Neural cell (in vitro differentiated cells): ENCODE measurements at regions not wholly inside any gene's neighbourhood (a gene's known extent, or its start where the extent isn't known, plus 50 kb on each side); places are given as distances from the start of the nearest gene placed in this dataset.

Source experiments
- H2AFZ ChIP-seq: fragments of 200-600, 300-800 bp; sonication (generic), shearing (Covaris generic); 2 replicates; pipeline ENCODE4 v1.6.0; 2014; ENCODE audit warnings: low read depth, mild to moderate bottlenecking, antibody characterized with exemption, low read length, moderate library complexity
- H3F3A ChIP-seq: fragments of 200-600 bp; shearing (Covaris generic); 2 replicates; pipeline ENCODE4 v1.6.1; 2016; ENCODE audit warnings: mild to moderate bottlenecking, moderate library complexity, mixed read lengths, antibody characterized with exemption, low read length; ENCODE audit not compliant: insufficient read depth, poor library complexity, severe bottlenecking
- H3K27ac ChIP-seq: fragments of 200-600, 300-800 bp; sonication (generic), shearing (Covaris generic); 2 replicates; pipeline ENCODE4 v1.5.1; 2014; ENCODE audit warnings: mild to moderate bottlenecking, low read length, moderate library complexity
- H3K27me3 ChIP-seq: fragments of 300-800, 200-600 bp; sonication (generic), shearing (Covaris generic); 2 replicates; pipeline ENCODE4 v1.6.0; 2014; ENCODE audit warnings: mild to moderate bottlenecking, low read depth, low read length, moderate library complexity; ENCODE audit not compliant: insufficient read depth
- H3K36me3 ChIP-seq: fragments of 300-800, 200-600 bp; sonication (generic), shearing (Covaris generic); 2 replicates; pipeline ENCODE4 v1.5.1; 2014; ENCODE audit warnings: mild to moderate bottlenecking, antibody characterized with exemption, low read length, moderate library complexity; ENCODE audit not compliant: insufficient read depth
- H3K4me2 ChIP-seq: fragments of 300-800, 200-600 bp; sonication (generic), shearing (Covaris generic); 2 replicates; pipeline ENCODE4 v1.6.0; 2014; ENCODE audit warnings: mild to moderate bottlenecking, low read length
- H3K4me3 ChIP-seq: fragments of 300-800, 200-600 bp; sonication (generic), shearing (Covaris generic); 2 replicates; pipeline ENCODE4 v1.5.1; 2014; ENCODE audit warnings: mild to moderate bottlenecking, low read length, moderate library complexity
- H3K79me2 ChIP-seq: fragments of 200-600 bp; shearing (Covaris generic); replicated peaks from 2 replicates; pipeline ENCODE4 v1.6.0; 2014; ENCODE audit warnings: mild to moderate bottlenecking, low read length, moderate library complexity; ENCODE audit not compliant: insufficient read depth
- H3K9ac ChIP-seq: fragments of 300-800, 200-600 bp; sonication (generic), shearing (Covaris generic); 2 replicates; pipeline ENCODE4 v1.6.1; 2016; ENCODE audit warnings: mild to moderate bottlenecking, low read length, mixed read lengths
- H3K9me2 ChIP-seq: fragments of 200-600 bp; shearing (Covaris generic); 2 replicates; pipeline ENCODE4 v1.6.1; 2016; ENCODE audit warnings: mild to moderate bottlenecking, low read length, mixed read lengths; ENCODE audit not compliant: insufficient read depth
- H3K9me3 ChIP-seq: fragments of 200-600, 300-800 bp; sonication (generic), shearing (Covaris generic); 2 replicates; pipeline ENCODE4 v1.6.1; 2016; ENCODE audit warnings: mild to moderate bottlenecking, mixed run types, low read length, moderate library complexity, mixed read lengths
- H4K20me1 ChIP-seq: fragments of 200-600 bp; shearing (Covaris generic); 2 replicates; pipeline ENCODE4 v1.6.1; 2016; ENCODE audit warnings: mild to moderate bottlenecking, mixed run types; ENCODE audit not compliant: insufficient read depth
- EP300 ChIP-seq: fragments of 450-650 bp; conservative IDR thresholded peaks from 2 replicates; pipeline ENCODE4 v1.6.1; 2014; ENCODE audit warnings: antibody characterized with exemption, mild to moderate bottlenecking, moderate library complexity; ENCODE audit not compliant: poor library complexity, severe bottlenecking
- EZH2 ChIP-seq: fragments of 200-600, 300-800 bp; shearing (Covaris generic), sonication (generic); IDR thresholded peaks from 2 replicates; pipeline ENCODE4 v1.6.1; 2014; ENCODE audit warnings: antibody characterized with exemption, low read length, borderline replicate concordance, mild to moderate bottlenecking; ENCODE audit not compliant: insufficient read depth, poor library complexity, severe bottlenecking
- MXI1 ChIP-seq: fragments of 450-650 bp; conservative IDR thresholded peaks from 2 replicates; pipeline ENCODE4 v1.6.1; 2014; ENCODE audit warnings: antibody characterized with exemption, mild to moderate bottlenecking; ENCODE audit not compliant: poor library complexity, severe bottlenecking
- POLR2AphosphoS5 ChIP-seq: IDR thresholded peaks from 2 replicates; pipeline ENCODE4 v1.6.1; 2012
- RAD21 ChIP-seq: fragments of 450-650 bp; conservative IDR thresholded peaks from 2 replicates; pipeline ENCODE4 v1.6.1; 2014; ENCODE audit warnings: antibody characterized with exemption, mild to moderate bottlenecking, moderate library complexity
- REST ChIP-seq: IDR thresholded peaks from 2 replicates; pipeline ENCODE4 v1.6.1; 2012; ENCODE audit warnings: borderline replicate concordance
- SMC3 ChIP-seq: fragments of 450-650 bp; conservative IDR thresholded peaks from 2 replicates; pipeline ENCODE4 v1.6.1; 2014; ENCODE audit warnings: antibody characterized with exemption, mild to moderate bottlenecking, moderate library complexity; ENCODE audit not compliant: poor library complexity
- TAF1 ChIP-seq: IDR thresholded peaks from 2 replicates; pipeline ENCODE4 v1.6.1; 2012; ENCODE audit warnings: low read depth
- TF ChIP-seq, protein P1 (sequence below): fragments of 450-650 bp; IDR thresholded peaks from 2 replicates; pipeline ENCODE4 v1.5.1; 2014; ENCODE audit warnings: antibody characterized with exemption, mild to moderate bottlenecking, moderate library complexity; ENCODE audit not compliant: poor library complexity, severe bottlenecking

DNA sequence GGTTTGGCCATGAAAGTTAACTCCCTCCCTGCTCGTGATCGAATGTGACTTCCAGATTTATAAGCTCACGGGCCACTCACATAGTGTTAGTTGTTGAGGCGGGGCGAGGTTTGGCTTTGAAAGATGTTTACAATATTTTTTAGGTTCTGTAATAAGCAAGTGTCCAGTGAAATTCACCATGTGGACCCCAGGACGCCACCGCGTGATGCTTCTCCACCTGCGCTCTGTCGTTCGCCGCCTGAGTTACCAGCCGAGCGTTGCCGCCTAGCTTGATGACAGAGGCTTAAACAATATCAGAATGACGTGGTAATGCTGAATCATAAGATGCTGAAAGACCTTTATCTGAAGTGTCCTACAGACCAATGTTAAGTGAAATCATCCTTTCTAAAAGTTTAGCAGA is 241.0 kb downstream of the MYLK4 start:
- Histone ChIP-seq H4K20me1 (no peaks in the 10 kb centered on the region), H3K9me2 (no peaks in the 10 kb centered on the region), H3K9me3 (no peaks in the 10 kb centered on the region), H3K27me3 (no peaks in the 10 kb centered on the region), H3K4me2 (no peak overlapping the region), H3F3A (no peaks in the 10 kb centered on the region), H3K9ac (no peak overlapping the region), H3K79me2 (no peaks in the 10 kb centered on the region), H2AFZ (no peak overlapping the region), H3K36me3 (no peaks in the 10 kb centered on the region), H3K27ac (no peak overlapping the region), H3K4me3 (no peak overlapping the region)
- TF ChIP-seq EP300 (no peak), SMC3 (no peak), POLR2AphosphoS5 (no peak), RAD21 (no peak), MXI1 (no peak), REST (no peak), TAF1 (no peak), EZH2 (no peak)
- TF ChIP-seq, protein P1, sequence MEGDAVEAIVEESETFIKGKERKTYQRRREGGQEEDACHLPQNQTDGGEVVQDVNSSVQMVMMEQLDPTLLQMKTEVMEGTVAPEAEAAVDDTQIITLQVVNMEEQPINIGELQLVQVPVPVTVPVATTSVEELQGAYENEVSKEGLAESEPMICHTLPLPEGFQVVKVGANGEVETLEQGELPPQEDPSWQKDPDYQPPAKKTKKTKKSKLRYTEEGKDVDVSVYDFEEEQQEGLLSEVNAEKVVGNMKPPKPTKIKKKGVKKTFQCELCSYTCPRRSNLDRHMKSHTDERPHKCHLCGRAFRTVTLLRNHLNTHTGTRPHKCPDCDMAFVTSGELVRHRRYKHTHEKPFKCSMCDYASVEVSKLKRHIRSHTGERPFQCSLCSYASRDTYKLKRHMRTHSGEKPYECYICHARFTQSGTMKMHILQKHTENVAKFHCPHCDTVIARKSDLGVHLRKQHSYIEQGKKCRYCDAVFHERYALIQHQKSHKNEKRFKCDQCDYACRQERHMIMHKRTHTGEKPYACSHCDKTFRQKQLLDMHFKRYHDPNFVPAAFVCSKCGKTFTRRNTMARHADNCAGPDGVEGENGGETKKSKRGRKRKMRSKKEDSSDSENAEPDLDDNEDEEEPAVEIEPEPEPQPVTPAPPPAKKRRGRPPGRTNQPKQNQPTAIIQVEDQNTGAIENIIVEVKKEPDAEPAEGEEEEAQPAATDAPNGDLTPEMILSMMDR = no peak

- Histone ChIP-seq H3K27me3 (no peaks in the 10 kb centered on the region), H3K9ac (no peak overlapping the region), H4K20me1 (no peaks in the 10 kb centered on the region), H3K9me3 (no peaks in the 10 kb centered on the region), H3K27ac (no peak overlapping the region), H3K9me2 (no peaks in the 10 kb centered on the region), H2AFZ (no peak overlapping the region), H3K4me2 (no peak overlapping the region), H3K79me2 (no peaks in the 10 kb centered on the region), H3K4me3 (no peak overlapping the region), H3F3A (no peaks in the 10 kb centered on the region), H3K36me3 (no peaks in the 10 kb centered on the region)
- no peak for TF ChIP-seq POLR2AphosphoS5
- TF ChIP-seq TAF1 = no peak
- TF ChIP-seq RAD21 = no peak
- TF ChIP-seq, protein P1 = no peak
- TF ChIP-seq REST = no peak
These were observed 242.7 kb downstream of the MYLK4 start for GRCh38 chr6:2508071-2508470.
